ENCODE measurements at regions not wholly inside any gene's neighbourhood (a gene's known extent, or its start where the extent isn't known, plus 50 kb on each side); places are given as distances from the start of the nearest gene placed in this dataset.

- H3K79me2 ChIP-seq (ENCODE audit: insufficient read depth, low read length): no peaks in the 10 kb centered on the region
- ChIA-PET POLR2A (no interaction called here), CTCF (ENCODE audit: low intra/inter-chr PET ratio, low total read pairs) (no interaction called here)
- DNase-seq (ENCODE audit: low spot score) (no peak), FAIRE-seq (no peak), ATAC-seq (no peak)
- no TSS peak for BruUV-seq (replicated peaks)
- H3K4me2 ChIP-seq (ENCODE audit: low read depth, low read length): no peak overlapping the region
- no peak overlapping the region for H3K27ac ChIP-seq (ENCODE audit: extremely low read length, insufficient read depth, low read length)
- no peaks in the 10 kb centered on the region for H3K4me1 ChIP-seq (ENCODE audit: insufficient read depth, low read length)
- no peak overlapping the region for H3K9ac ChIP-seq (ENCODE audit: insufficient read depth, low read depth, low read length)
- no peaks in the 10 kb centered on the region for H3K36me3 ChIP-seq (replicated peaks in 1 of 2; ENCODE audit: control insufficient read depth in 1 of 2, insufficient read depth in 2 of 2, low read length in 2 of 2)
- no peak overlapping the region for H3K4me3 ChIP-seq (replicated peaks in 1 of 3; ENCODE audit: insufficient read depth in 1 of 3, low read depth in 2 of 3, low read length in 3 of 3)
- no peak for TF ChIP-seq ZNF362 (CRISPR knock-in tag; IDR thresholded peaks at IDR 0.05; ENCODE audit: borderline replicate concordance)
- peak; percentile 64; the same call in 1 of the 2 replicates for TF ChIP-seq ZNF784 (CRISPR knock-in tag; IDR thresholded peaks at IDR 0.05; ENCODE audit: borderline replicate concordance)
- peak; percentile 62 for TF ChIP-seq ZNF629 (CRISPR knock-in tag; conservative IDR thresholded peaks at IDR 0.05)
- 29% methylated on average over 3 of the region's 3 CpGs for WGBS (ENCODE audit: low lambda C conversion rate)
- intact Hi-C loops (cut with micrococcal nuclease; ENCODE audit: unreplicated experiment) (no loop called here), in situ Hi-C loops (cut with HindIII; ENCODE audit: extremely low pct_ligation_motif_present, low pct_unique_long_range_greater_than_20kb) (no loop called here)
- no peaks in the 10 kb centered on the region for H3K9me3 ChIP-seq (ENCODE audit: low read length)
- H3K27me3 ChIP-seq (ENCODE audit: control insufficient read depth in 1 of 2, insufficient read depth in 2 of 2, low read length in 2 of 2): peaks cover 1 to 10% of the 10 kb centered on the region in 2 experiments; a peak in 2 of 5 replicates
- no peaks in the 10 kb centered on the region for H4K20me1 ChIP-seq (ENCODE audit: insufficient read depth, low read length)
- no peak overlapping the region for H2AFZ ChIP-seq (ENCODE audit: low read length)
Observed at GRCh38 chr6:7486951-7487350, 54.5 kb upstream of the DSP start.

- FAIRE-seq: no peak
- ChIA-PET POLR2A (no interaction called here), CTCF (ENCODE audit: low intra/inter-chr PET ratio, low total read pairs) (no interaction called here)
- H3K4me2 ChIP-seq (ENCODE audit: low read depth, low read length): no peak overlapping the region
- in situ Hi-C loops (cut with HindIII; ENCODE audit: extremely low pct_ligation_motif_present, low pct_unique_long_range_greater_than_20kb) (no loop called here), intact Hi-C loops (cut with micrococcal nuclease; ENCODE audit: unreplicated experiment) (no loop called here)
- no peak overlapping the region for H3K9ac ChIP-seq (ENCODE audit: insufficient read depth, low read depth, low read length)
- no TSS peak for BruUV-seq (replicated peaks)
- no peak for ATAC-seq
- TF ChIP-seq ZNF121 (CRISPR knock-in tag; IDR thresholded peaks at IDR 0.05): peak; percentile 42
- no peak for TF ChIP-seq MIER3 (CRISPR knock-in tag; IDR thresholded peaks at IDR 0.05; ENCODE audit: borderline replicate concordance)
- H3K36me3 ChIP-seq (replicated peaks in 1 of 2; ENCODE audit: control insufficient read depth in 1 of 2, insufficient read depth in 2 of 2, low read length in 2 of 2): no peaks in the 10 kb centered on the region
- H3K9me3 ChIP-seq (ENCODE audit: low read length): no peaks in the 10 kb centered on the region
- peaks cover 0 to 7% of the 10 kb centered on the region in 2 experiments; a peak in 2 of 5 replicates for H3K27me3 ChIP-seq (ENCODE audit: control insufficient read depth in 1 of 2, insufficient read depth in 2 of 2, low read length in 2 of 2)
- no peaks in the 10 kb centered on the region for H3K79me2 ChIP-seq (ENCODE audit: insufficient read depth, low read length)
- WGBS (ENCODE audit: low lambda C conversion rate): 19% methylated on average over 2 of the region's 2 CpGs
- no peaks in the 10 kb centered on the region for H4K20me1 ChIP-seq (ENCODE audit: insufficient read depth, low read length)
- H3K4me1 ChIP-seq (ENCODE audit: insufficient read depth, low read length): no peaks in the 10 kb centered on the region
- no peak overlapping the region for H3K27ac ChIP-seq (ENCODE audit: extremely low read length, insufficient read depth, low read length)
- H3K4me3 ChIP-seq (replicated peaks in 1 of 3; ENCODE audit: insufficient read depth in 1 of 3, low read depth in 2 of 3, low read length in 3 of 3): no peak overlapping the region
- H2AFZ ChIP-seq (ENCODE audit: low read length): no peak overlapping the region
- DNase-seq (ENCODE audit: low spot score): no peak
Observed at GRCh38 chr6:7488494-7488893, 53.0 kb upstream of the DSP start.
